Rectal smooth muscle tissue (tissue), 1 donor: ENCODE measurements at regions not wholly inside any gene's neighbourhood (a gene's known extent, or its start where the extent isn't known, plus 50 kb on each side); places are given as distances from the start of the nearest gene placed in this dataset.

Experiments used
- H3K27ac ChIP-seq: one replicate; pipeline ENCODE4 v1.7.0; 2013; ENCODE audit warnings: low read depth, low read length, inconsistent platforms
- H3K27me3 ChIP-seq: one replicate; pipeline ENCODE4 v1.7.0; 2013; ENCODE audit warnings: low read length; ENCODE audit not compliant: control insufficient read depth, insufficient read depth
- H3K36me3 ChIP-seq: one replicate; pipeline ENCODE4 v1.7.0; 2013; ENCODE audit warnings: low read length; ENCODE audit not compliant: control insufficient read depth, insufficient read depth
- H3K4me1 ChIP-seq: one replicate; pipeline ENCODE4 v1.7.0; 2013; ENCODE audit warnings: low read length; ENCODE audit not compliant: control insufficient read depth, insufficient read depth
- H3K4me3 ChIP-seq: one replicate; pipeline ENCODE4 v1.7.0; 2013; ENCODE audit warnings: low read length
- H3K9ac ChIP-seq: one replicate; pipeline ENCODE4 v1.7.0; 2013; ENCODE audit warnings: low read length

GRCh38 chr2:36270758-36271157, 84.8 kb upstream of the CRIM1 start:
- Histone ChIP-seq H3K27me3 (no peaks in the 10 kb centered on the region), H3K27ac (no peak overlapping the region), H3K9ac (no peak overlapping the region), H3K4me3 (no peak overlapping the region), H3K4me1 (no peaks in the 10 kb centered on the region), H3K36me3 (peaks cover 2% of the 10 kb centered on the region)

GRCh38 chr2:36267194-36267593, 88.4 kb upstream of the CRIM1 start:
- Histone ChIP-seq H3K27ac (no peak overlapping the region), H3K4me1 (no peaks in the 10 kb centered on the region), H3K27me3 (no peaks in the 10 kb centered on the region), H3K4me3 (no peak overlapping the region), H3K36me3 (no peaks in the 10 kb centered on the region), H3K9ac (no peak overlapping the region)

GRCh38 chr2:36266536-36267121, 88.9 kb upstream of the CRIM1 start:
- H3K27ac ChIP-seq, result no peak overlapping the region
- H3K4me1 ChIP-seq, result no peaks in the 10 kb centered on the region
- no peak overlapping the region for H3K9ac ChIP-seq
- no peaks in the 10 kb centered on the region for H3K27me3 ChIP-seq
- no peak overlapping the region for H3K4me3 ChIP-seq
- H3K36me3 ChIP-seq, result no peaks in the 10 kb centered on the region

- Histone ChIP-seq H3K27me3 (no peaks in the 10 kb centered on the region), H3K4me3 (no peak overlapping the region), H3K27ac (no peak overlapping the region), H3K36me3 (no peaks in the 10 kb centered on the region), H3K4me1 (no peaks in the 10 kb centered on the region), H3K9ac (no peak overlapping the region)
These were observed 93.0 kb upstream of the CRIM1 start for GRCh38 chr2:36262581-36262980.

- no peaks in the 10 kb centered on the region for H3K4me1 ChIP-seq
- H3K27ac ChIP-seq, result no peak overlapping the region
- H3K27me3 ChIP-seq, result no peaks in the 10 kb centered on the region
- H3K36me3 ChIP-seq, result no peaks in the 10 kb centered on the region
- H3K4me3 ChIP-seq, result no peak overlapping the region
- H3K9ac ChIP-seq, result no peak overlapping the region
These were observed 99.7 kb upstream of the CRIM1 start for GRCh38 chr2:36255863-36256262.

GRCh38 chr2:36253086-36253485, 102.5 kb upstream of the CRIM1 start:
- no peak overlapping the region for H3K4me3 ChIP-seq
- H3K27me3 ChIP-seq, result no peaks in the 10 kb centered on the region
- H3K36me3 ChIP-seq, result no peaks in the 10 kb centered on the region
- no peaks in the 10 kb centered on the region for H3K4me1 ChIP-seq
- no peak overlapping the region for H3K27ac ChIP-seq
- no peak overlapping the region for H3K9ac ChIP-seq

- Histone ChIP-seq H3K27me3 (no peaks in the 10 kb centered on the region), H3K27ac (no peak overlapping the region), H3K4me1 (no peaks in the 10 kb centered on the region), H3K36me3 (no peaks in the 10 kb centered on the region), H3K4me3 (no peak overlapping the region), H3K9ac (no peak overlapping the region)
These were observed 109.1 kb upstream of the CRIM1 start for GRCh38 chr2:36246320-36246990.

GRCh38 chr2:36245651-36246050, 109.9 kb upstream of the CRIM1 start:
- H3K27me3 ChIP-seq, result no peaks in the 10 kb centered on the region
- no peak overlapping the region for H3K27ac ChIP-seq
- H3K4me1 ChIP-seq, result no peaks in the 10 kb centered on the region
- no peak overlapping the region for H3K4me3 ChIP-seq
- no peak overlapping the region for H3K9ac ChIP-seq
- no peaks in the 10 kb centered on the region for H3K36me3 ChIP-seq

- Histone ChIP-seq H3K9ac (no peak overlapping the region), H3K36me3 (no peaks in the 10 kb centered on the region), H3K4me3 (no peak overlapping the region), H3K27me3 (no peaks in the 10 kb centered on the region), H3K27ac (no peak overlapping the region), H3K4me1 (no peaks in the 10 kb centered on the region)
These were observed 117.5 kb upstream of the CRIM1 start for GRCh38 chr2:36238106-36238505.

GRCh38 chr2:36235882-36236281, 119.7 kb upstream of the CRIM1 start:
- Histone ChIP-seq H3K27me3 (no peaks in the 10 kb centered on the region), H3K27ac (no peak overlapping the region)

GRCh38 chr2:36235426-36235825, 120.2 kb upstream of the CRIM1 start:
- H3K4me1 ChIP-seq, result no peaks in the 10 kb centered on the region
- no peaks in the 10 kb centered on the region for H3K36me3 ChIP-seq
- H3K9ac ChIP-seq, result no peak overlapping the region
- H3K27me3 ChIP-seq, result no peaks in the 10 kb centered on the region
- H3K4me3 ChIP-seq, result no peak overlapping the region
- no peak overlapping the region for H3K27ac ChIP-seq

More at GRCh38 chr2:36235882-36236281, 119.7 kb upstream of the CRIM1 start:
- no peak overlapping the region for H3K4me3 ChIP-seq
- H3K36me3 ChIP-seq, result no peaks in the 10 kb centered on the region
- no peaks in the 10 kb centered on the region for H3K4me1 ChIP-seq
- H3K9ac ChIP-seq, result no peak overlapping the region

GRCh38 chr2:36223259-36223658, 132.3 kb upstream of the CRIM1 start:
- no peak overlapping the region for H3K4me3 ChIP-seq
- no peaks in the 10 kb centered on the region for H3K36me3 ChIP-seq
- no peaks in the 10 kb centered on the region for H3K4me1 ChIP-seq
- H3K9ac ChIP-seq, result no peak overlapping the region
- no peak overlapping the region for H3K27ac ChIP-seq
- H3K27me3 ChIP-seq, result no peaks in the 10 kb centered on the region

GRCh38 chr2:36222485-36222884, 133.1 kb upstream of the CRIM1 start:
- H3K4me3 ChIP-seq, result no peak overlapping the region
- no peaks in the 10 kb centered on the region for H3K36me3 ChIP-seq
- no peak overlapping the region for H3K27ac ChIP-seq
- no peaks in the 10 kb centered on the region for H3K4me1 ChIP-seq
- H3K27me3 ChIP-seq, result no peaks in the 10 kb centered on the region
- no peak overlapping the region for H3K9ac ChIP-seq
